ENCODE measurements at regions not wholly inside any gene's neighbourhood (a gene's known extent, or its start where the extent isn't known, plus 50 kb on each side); places are given as distances from the start of the nearest gene placed in this dataset.

DNA sequence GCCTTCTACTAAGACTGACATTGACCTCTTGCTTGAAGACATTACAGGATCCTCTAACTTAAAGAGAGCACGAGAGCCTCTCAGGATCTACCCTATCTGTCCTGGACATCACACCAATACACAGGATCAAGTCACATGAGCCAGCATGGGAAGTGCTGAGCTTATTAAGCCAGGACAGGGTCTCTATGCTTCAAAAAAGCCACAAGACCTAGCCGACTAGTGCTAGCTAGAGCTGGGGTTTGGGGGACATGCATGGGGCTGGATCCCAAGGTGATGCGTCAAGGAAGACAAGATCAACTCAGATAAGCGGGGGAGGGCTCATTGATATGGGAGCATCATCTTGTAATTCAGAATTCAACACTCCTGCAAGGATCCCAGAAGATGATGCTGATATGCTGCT, 167.2 kb upstream of the TAB2 start:
- H3K27ac ChIP-seq (ENCODE audit: low read depth, low read length): no peak overlapping the region
- no peaks in the 10 kb centered on the region for H3K9me3 ChIP-seq (ENCODE audit: insufficient read depth, low read depth, low read length)
- H3K27me3 ChIP-seq (ENCODE audit: insufficient read depth, low read length): no peaks in the 10 kb centered on the region
- H3K4me1 ChIP-seq (ENCODE audit: insufficient read depth, low read length): no peaks in the 10 kb centered on the region
- H3K36me3 ChIP-seq (ENCODE audit: insufficient read depth, low read length): no peaks in the 10 kb centered on the region
- H3K9ac ChIP-seq (ENCODE audit: low read depth, low read length): no peak overlapping the region
- 72% methylated on average over 4 of the region's 4 CpGs for WGBS
- no peak overlapping the region for H3K4me3 ChIP-seq (ENCODE audit: low read length)

DNA sequence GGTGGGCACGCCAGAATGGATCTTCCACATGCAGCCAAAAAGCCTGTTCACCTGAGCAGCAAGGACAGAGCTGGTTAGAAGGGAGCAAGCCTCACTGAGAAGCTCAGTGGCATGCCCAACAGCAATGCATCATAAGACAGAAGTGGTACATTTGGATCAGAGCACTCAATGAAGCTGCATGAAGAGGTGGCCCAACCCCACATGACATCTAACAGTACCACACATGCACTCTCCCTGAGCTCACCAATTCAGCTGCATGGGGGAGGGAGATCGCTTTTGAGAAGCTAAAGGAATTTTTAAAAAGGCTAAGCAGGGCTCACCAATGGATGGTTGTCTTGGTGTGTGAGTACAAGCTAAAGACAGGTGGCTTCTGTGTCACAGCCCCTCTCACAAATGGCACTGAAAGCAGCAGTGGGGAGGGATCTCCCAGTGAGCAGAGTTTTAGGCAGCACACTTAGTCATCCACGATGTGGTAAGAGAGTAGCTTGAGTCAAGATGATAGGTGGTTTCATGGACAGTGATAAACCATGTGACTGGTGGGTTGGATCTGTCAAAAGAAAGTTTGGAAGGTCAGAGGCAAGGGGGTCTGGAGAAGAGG, 166.6 kb upstream of the TAB2 start:
- Histone ChIP-seq H3K4me3 (ENCODE audit: low read length) (no peak overlapping the region), H3K27me3 (ENCODE audit: insufficient read depth, low read length) (no peaks in the 10 kb centered on the region), H3K36me3 (ENCODE audit: insufficient read depth, low read length) (no peaks in the 10 kb centered on the region), H3K9me3 (ENCODE audit: insufficient read depth, low read depth, low read length) (no peaks in the 10 kb centered on the region), H3K9ac (ENCODE audit: low read depth, low read length) (no peak overlapping the region), H3K4me1 (ENCODE audit: insufficient read depth, low read length) (no peaks in the 10 kb centered on the region), H3K27ac (ENCODE audit: low read depth, low read length) (no peak overlapping the region)
- 88% methylated on average over 3 of the region's 3 CpGs for WGBS

DNA sequence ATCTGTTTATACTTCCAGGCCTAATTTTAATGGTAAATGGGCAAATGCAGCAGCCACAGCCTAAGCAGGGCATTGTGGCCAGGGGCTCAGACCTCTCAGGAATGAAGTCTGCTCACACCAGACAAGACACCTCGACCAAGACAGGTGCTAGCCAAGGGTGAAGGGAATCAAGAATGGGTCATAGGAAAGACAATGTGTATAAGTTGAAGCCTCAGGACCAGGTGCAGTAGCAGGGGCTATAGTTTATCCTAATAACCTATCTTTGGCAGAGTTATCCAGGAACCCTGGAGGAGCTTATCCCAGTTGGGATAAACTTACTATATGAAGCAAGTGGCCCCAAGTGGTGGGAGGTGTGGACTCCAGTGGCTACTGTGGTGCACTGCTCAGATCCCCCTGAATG, 165.0 kb upstream of the TAB2 start:
- Histone ChIP-seq H3K9me3 (ENCODE audit: insufficient read depth, low read depth, low read length) (no peaks in the 10 kb centered on the region), H3K27ac (ENCODE audit: low read depth, low read length) (no peak overlapping the region), H3K9ac (ENCODE audit: low read depth, low read length) (no peak overlapping the region), H3K4me1 (ENCODE audit: insufficient read depth, low read length) (peaks cover 8% of the 10 kb centered on the region; the same call in 1 of the 2 replicates), H3K4me3 (ENCODE audit: low read length) (no peak overlapping the region), H3K36me3 (ENCODE audit: insufficient read depth, low read length) (no peaks in the 10 kb centered on the region), H3K27me3 (ENCODE audit: insufficient read depth, low read length) (no peaks in the 10 kb centered on the region)
- 88% methylated on average over 1 of the region's 1 CpG for WGBS

DNA sequence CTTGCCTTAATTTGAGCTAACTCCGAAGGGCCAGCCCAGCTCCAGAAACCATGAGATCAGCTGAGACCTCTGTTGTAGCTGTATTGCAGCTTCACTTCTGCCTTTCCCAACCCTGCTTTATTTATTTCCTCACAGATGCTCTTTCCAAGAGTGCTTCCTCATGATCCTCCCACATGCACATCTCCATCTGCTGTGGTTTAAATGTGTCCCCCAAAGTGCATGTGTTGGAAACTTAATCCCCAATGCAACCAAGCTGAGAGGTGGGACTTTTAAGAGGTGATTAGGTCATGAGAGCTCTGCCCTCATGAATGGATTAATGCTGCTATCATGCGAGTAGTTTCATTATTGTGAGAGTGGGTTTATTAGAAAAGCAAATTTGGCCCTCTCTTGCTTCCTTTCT, 164.4 kb upstream of the TAB2 start:
- Histone ChIP-seq H3K4me3 (ENCODE audit: low read length) (no peak overlapping the region), H3K9ac (ENCODE audit: low read depth, low read length) (no peak overlapping the region), H3K36me3 (ENCODE audit: insufficient read depth, low read length) (no peaks in the 10 kb centered on the region), H3K27me3 (ENCODE audit: insufficient read depth, low read length) (no peaks in the 10 kb centered on the region), H3K9me3 (ENCODE audit: insufficient read depth, low read depth, low read length) (no peaks in the 10 kb centered on the region), H3K4me1 (ENCODE audit: insufficient read depth, low read length) (peaks cover 14% of the 10 kb centered on the region; the same call in 1 of the 2 replicates), H3K27ac (ENCODE audit: low read depth, low read length) (no peak overlapping the region)
- 96% methylated on average over 2 of the region's 2 CpGs for WGBS

DNA sequence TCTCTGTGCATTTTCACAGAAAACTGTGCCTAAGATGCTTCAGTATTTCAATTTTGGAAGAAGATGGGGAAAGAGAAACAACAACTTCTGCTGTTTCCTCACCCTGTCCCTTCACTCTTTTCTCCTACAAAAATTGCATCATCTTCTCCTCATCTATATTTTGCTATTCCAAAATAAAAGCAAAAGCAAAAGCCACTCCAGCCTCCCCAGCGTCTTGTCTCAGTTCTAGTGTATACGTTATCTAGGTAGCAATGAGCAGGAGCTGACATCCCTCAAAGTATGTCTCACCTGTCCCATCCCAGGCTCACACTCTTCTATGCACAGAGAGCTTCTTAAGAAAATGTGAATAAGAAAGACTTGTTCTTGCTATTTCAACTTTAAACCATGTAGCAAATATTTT, 163.8 kb upstream of the TAB2 start:
- Histone ChIP-seq H3K4me3 (ENCODE audit: low read length) (no peak overlapping the region), H3K27ac (ENCODE audit: low read depth, low read length) (no peak overlapping the region), H3K36me3 (ENCODE audit: insufficient read depth, low read length) (no peaks in the 10 kb centered on the region), H3K9me3 (ENCODE audit: insufficient read depth, low read depth, low read length) (no peaks in the 10 kb centered on the region), H3K4me1 (ENCODE audit: insufficient read depth, low read length) (peaks cover 16% of the 10 kb centered on the region; the same call in 1 of the 2 replicates), H3K27me3 (ENCODE audit: insufficient read depth, low read length) (no peaks in the 10 kb centered on the region), H3K9ac (ENCODE audit: low read depth, low read length) (no peak overlapping the region)
- WGBS: 95% methylated on average over 2 of the region's 2 CpGs

DNA sequence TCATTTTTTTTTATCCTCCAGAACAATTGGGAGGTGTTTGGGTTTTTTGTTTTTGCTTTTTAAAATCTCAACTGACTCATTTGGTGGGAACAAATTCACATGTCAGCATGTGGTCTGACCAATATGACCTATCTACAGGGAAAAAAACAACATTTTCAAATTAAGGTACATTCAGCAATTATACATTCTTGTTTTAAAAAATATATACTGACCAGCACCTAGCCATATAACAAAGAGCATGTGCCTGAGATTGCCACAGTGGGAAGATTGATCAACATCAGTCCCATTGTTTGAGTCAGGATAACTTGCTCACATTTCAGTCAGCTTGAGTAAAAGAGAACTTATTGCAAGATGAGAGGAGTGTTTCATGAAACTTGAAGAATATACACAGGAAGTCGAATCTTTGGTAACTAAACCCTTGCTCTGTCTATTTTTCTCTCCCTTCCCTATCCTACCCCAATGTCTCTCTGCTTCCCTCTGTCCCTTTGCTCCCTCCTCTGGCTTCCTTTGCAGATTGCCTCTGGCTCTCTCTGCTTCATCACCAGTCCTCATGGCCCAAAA, 163.2 kb upstream of the TAB2 start:
- Histone ChIP-seq H3K27me3 (ENCODE audit: insufficient read depth, low read length) (no peaks in the 10 kb centered on the region), H3K36me3 (ENCODE audit: insufficient read depth, low read length) (no peaks in the 10 kb centered on the region), H3K4me3 (ENCODE audit: low read length) (no peak overlapping the region), H3K9ac (ENCODE audit: low read depth, low read length) (no peak overlapping the region), H3K9me3 (ENCODE audit: insufficient read depth, low read depth, low read length) (no peaks in the 10 kb centered on the region), H3K27ac (ENCODE audit: low read depth, low read length) (no peak overlapping the region), H3K4me1 (ENCODE audit: insufficient read depth, low read length) (peaks cover 16% of the 10 kb centered on the region; the same call in 1 of the 2 replicates)
- WGBS: 93% methylated on average over 1 of the region's 1 CpG

DNA sequence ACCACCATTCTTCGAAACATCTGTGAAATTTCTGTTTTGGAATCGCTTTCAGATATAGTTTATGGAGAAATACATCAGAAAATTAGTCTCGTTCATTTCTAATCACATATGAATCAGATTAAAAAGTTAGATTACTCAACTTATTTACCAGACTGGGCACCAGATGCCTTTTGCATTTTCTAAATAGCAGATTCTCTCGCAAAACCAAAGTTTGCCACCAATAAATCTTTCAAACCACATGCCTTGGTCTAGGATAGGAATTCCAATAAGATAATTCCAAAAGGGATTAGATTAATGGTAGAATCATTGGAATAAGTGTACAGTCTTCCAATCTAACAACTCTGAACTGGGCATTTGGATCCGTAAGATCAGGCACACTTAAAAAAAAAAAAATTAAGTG, 160.4 kb upstream of the TAB2 start:
- Histone ChIP-seq H3K4me1 (ENCODE audit: insufficient read depth, low read length) (peaks cover 16% of the 10 kb centered on the region; the same call in 1 of the 2 replicates), H3K27me3 (ENCODE audit: insufficient read depth, low read length) (no peaks in the 10 kb centered on the region), H3K27ac (ENCODE audit: low read depth, low read length) (no peak overlapping the region; the same call in 1 of the 2 replicates), H3K9ac (ENCODE audit: low read depth, low read length) (no peak overlapping the region), H3K4me3 (ENCODE audit: low read length) (no peak overlapping the region), H3K36me3 (ENCODE audit: insufficient read depth, low read length) (no peaks in the 10 kb centered on the region), H3K9me3 (ENCODE audit: insufficient read depth, low read depth, low read length) (no peaks in the 10 kb centered on the region)
- 74% methylated on average over 5 of the region's 5 CpGs for WGBS

DNA sequence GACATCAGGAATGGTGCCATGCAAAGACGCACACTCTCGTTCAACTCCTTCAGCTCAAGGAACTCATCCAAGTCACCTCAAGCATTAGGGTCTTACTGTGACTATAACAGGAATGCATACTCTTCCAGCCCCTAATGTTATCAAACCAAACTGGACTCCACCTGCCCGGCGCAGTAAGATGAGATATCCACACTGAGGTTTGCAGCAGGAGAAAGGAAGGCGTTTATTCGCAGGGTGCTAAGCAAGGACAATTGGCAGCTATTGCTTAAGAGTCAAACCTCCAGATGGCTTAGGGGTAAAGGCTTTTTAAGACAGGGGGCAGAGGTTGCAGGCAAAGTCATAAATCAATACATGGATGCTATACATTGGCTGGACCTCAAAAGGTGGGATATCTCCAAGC, 159.4 kb upstream of the TAB2 start:
- no peaks in the 10 kb centered on the region for H3K9me3 ChIP-seq (ENCODE audit: insufficient read depth, low read depth, low read length)

DNA sequence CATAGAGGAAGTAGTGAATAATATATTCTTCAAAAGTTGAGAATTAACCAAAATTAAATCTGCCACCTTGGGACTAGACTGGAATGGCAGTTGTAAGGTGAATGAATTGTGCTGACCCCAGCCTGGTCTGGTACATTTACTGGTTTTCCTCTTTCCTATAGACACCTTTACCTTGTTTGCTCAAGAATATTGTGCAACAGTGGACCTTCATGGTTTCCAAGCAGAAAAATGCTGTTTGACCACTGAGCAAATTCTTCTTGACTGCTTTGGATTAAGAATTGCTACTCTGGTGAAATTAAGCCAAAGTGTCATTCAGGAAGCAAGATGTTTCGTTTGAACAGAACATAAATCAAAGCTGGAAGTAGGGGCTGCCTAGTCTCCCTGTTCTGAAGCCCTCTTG, 156.6 kb upstream of the TAB2 start:
- no peaks in the 10 kb centered on the region for H3K9me3 ChIP-seq (ENCODE audit: insufficient read depth, low read depth, low read length)
- no peaks in the 10 kb centered on the region for H3K27me3 ChIP-seq (ENCODE audit: insufficient read depth, low read length)
- H3K27ac ChIP-seq (ENCODE audit: low read depth, low read length): no peak overlapping the region
- peaks cover 16% of the 10 kb centered on the region; the same call in 1 of the 2 replicates for H3K4me1 ChIP-seq (ENCODE audit: insufficient read depth, low read length)
- no peaks in the 10 kb centered on the region for H3K36me3 ChIP-seq (ENCODE audit: insufficient read depth, low read length)
- H3K4me3 ChIP-seq (ENCODE audit: low read length): no peak overlapping the region
- no peak overlapping the region for H3K9ac ChIP-seq (ENCODE audit: low read depth, low read length)
- 0% methylated on average over 1 of the region's 1 CpG for WGBS

More for the DNA sequence above, 159.4 kb upstream of the TAB2 start:
- no peaks in the 10 kb centered on the region for H3K27me3 ChIP-seq (ENCODE audit: insufficient read depth, low read length)
- peaks cover 16% of the 10 kb centered on the region; the same call in 1 of the 2 replicates for H3K4me1 ChIP-seq (ENCODE audit: insufficient read depth, low read length)
- H3K27ac ChIP-seq (ENCODE audit: low read depth, low read length): peak overlapping the region; percentile 8; the same call in 1 of the 2 replicates
- no peak overlapping the region for H3K9ac ChIP-seq (ENCODE audit: low read depth, low read length)
- no peaks in the 10 kb centered on the region for H3K36me3 ChIP-seq (ENCODE audit: insufficient read depth, low read length)
- 93% methylated on average over 6 of the region's 6 CpGs for WGBS
- no peak overlapping the region for H3K4me3 ChIP-seq (ENCODE audit: low read length)

DNA sequence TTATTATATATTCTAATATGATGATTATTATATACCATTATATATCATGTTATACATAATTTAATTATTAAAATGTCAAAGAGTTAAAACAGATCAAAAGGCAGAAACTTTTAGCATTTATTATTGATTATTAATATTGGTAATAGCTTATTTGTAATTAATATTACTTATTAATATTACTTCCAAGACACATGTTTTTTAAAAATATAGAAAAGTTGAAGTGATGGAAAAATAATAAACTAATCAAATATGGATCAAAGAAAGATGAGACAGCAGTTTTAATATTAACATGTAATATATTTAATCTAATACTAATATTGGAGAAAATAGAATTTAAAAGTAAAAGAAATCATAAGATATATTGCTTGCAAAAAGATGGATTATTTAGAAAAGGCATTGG, 154.6 kb upstream of the TAB2 start:
- Histone ChIP-seq H3K27me3 (ENCODE audit: insufficient read depth, low read length) (no peaks in the 10 kb centered on the region), H3K27ac (ENCODE audit: low read depth, low read length) (no peak overlapping the region), H3K9me3 (ENCODE audit: insufficient read depth, low read depth, low read length) (no peaks in the 10 kb centered on the region), H3K4me3 (ENCODE audit: low read length) (no peak overlapping the region), H3K36me3 (ENCODE audit: insufficient read depth, low read length) (no peaks in the 10 kb centered on the region), H3K4me1 (ENCODE audit: insufficient read depth, low read length) (peaks cover 4% of the 10 kb centered on the region; the same call in 1 of the 2 replicates), H3K9ac (ENCODE audit: low read depth, low read length) (no peak overlapping the region)

DNA sequence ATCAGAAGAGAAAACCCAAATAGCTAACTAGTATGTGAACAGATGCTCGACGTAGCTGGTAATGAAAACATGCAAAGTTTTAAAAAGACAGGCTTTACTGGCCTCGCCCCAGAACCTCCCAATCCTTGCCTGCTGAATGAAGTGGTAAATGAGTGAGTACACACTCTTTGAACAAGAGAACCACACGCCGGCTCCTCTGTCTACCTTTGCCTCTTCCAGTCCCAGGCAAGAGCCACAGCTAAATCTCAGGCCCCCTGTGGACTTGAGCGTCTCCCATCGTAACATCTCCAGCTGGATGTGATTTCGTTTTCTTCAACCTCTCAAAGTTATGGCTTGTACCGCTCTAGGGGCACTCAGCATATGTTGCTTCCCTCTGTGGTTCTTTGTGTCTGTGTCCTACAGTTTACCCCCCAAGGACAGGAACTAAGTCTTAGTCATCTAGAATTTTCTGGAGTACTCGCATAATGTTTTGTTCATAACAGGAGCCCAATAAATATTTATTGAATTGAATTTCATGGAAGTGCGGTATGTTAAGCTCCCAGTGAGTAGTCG, 153.2 kb upstream of the TAB2 start:
- WGBS: 93% methylated on average over 12 of the region's 12 CpGs
- H3K4me1 ChIP-seq (ENCODE audit: insufficient read depth, low read length): no peaks in the 10 kb centered on the region

More for the DNA sequence above, 153.2 kb upstream of the TAB2 start:
- no peak overlapping the region for H3K4me3 ChIP-seq (ENCODE audit: low read length)
- no peak overlapping the region for H3K9ac ChIP-seq (ENCODE audit: low read depth, low read length)
- no peaks in the 10 kb centered on the region for H3K36me3 ChIP-seq (ENCODE audit: insufficient read depth, low read length)
- H3K27ac ChIP-seq (ENCODE audit: low read depth, low read length): no peak overlapping the region
- no peaks in the 10 kb centered on the region for H3K9me3 ChIP-seq (ENCODE audit: insufficient read depth, low read depth, low read length)
- H3K27me3 ChIP-seq (ENCODE audit: insufficient read depth, low read length): no peaks in the 10 kb centered on the region

Data from HUES64 (cell line).